ENCODE measurements at regions not wholly inside any gene's neighbourhood (a gene's known extent, or its start where the extent isn't known, plus 50 kb on each side); places are given as distances from the start of the nearest gene placed in this dataset.

- TF ChIP-seq POLR2A (IDR thresholded peaks at IDR 0.05; ENCODE audit: low read length) (no peak), GATA1 (IDR thresholded peaks at IDR 0.05; ENCODE audit: low read depth, low read length) (no peak)
Observed at GRCh38 chr4:100738196-100739165, 220.7 kb upstream of the EMCN start.

All from erythroblast (primary cell).